Keratinocyte (primary cell): ENCODE measurements at regions not wholly inside any gene's neighbourhood (a gene's known extent, or its start where the extent isn't known, plus 50 kb on each side); places are given as distances from the start of the nearest gene placed in this dataset.

Experiments
- EZH2 ChIP-seq: IDR thresholded peaks from one replicate; pipeline ENCODE4 v1.6.1; 2012; ENCODE audit warnings: inconsistent platforms, mild to moderate bottlenecking, low read length, moderate library complexity
- TF ChIP-seq, protein P1 (sequence below), 3 experiments: IDR thresholded peaks in 1 of 3; conservative IDR thresholded peaks in 1 of 3; optimal IDR thresholded peaks in 1 of 3; 2 replicates in 2 of 3; 3 replicates in 1 of 3; pipeline versions ENCODE3 to v1.5.1; 2011; ENCODE audit warnings: low read length in 3 of 3, mild to moderate bottlenecking in 3 of 3, moderate library complexity in 2 of 3, control low read depth in 1 of 3, inconsistent platforms in 1 of 3; ENCODE audit not compliant: insufficient read depth in 2 of 3; ENCODE audit errors: extremely low read depth in 1 of 3

DNA sequence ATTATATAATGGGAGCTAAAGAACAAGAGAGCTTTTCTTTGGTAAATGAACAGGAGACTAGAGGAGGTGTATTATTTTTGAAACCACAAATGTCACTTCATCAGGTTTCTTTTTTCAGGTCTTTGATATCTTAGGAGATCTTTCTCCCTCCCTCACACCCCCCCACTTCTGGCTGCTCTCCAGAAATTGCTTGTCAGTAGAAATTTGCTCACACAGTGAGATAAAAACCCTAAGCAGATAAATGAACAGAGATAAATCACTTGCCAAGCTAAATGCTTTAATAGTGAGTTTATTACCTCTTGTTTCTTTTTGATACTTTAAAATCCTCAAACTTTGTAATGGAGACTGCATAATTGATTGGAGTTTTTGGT lies 421.2 kb upstream of the TENM3 start:
- TF ChIP-seq, protein P1, sequence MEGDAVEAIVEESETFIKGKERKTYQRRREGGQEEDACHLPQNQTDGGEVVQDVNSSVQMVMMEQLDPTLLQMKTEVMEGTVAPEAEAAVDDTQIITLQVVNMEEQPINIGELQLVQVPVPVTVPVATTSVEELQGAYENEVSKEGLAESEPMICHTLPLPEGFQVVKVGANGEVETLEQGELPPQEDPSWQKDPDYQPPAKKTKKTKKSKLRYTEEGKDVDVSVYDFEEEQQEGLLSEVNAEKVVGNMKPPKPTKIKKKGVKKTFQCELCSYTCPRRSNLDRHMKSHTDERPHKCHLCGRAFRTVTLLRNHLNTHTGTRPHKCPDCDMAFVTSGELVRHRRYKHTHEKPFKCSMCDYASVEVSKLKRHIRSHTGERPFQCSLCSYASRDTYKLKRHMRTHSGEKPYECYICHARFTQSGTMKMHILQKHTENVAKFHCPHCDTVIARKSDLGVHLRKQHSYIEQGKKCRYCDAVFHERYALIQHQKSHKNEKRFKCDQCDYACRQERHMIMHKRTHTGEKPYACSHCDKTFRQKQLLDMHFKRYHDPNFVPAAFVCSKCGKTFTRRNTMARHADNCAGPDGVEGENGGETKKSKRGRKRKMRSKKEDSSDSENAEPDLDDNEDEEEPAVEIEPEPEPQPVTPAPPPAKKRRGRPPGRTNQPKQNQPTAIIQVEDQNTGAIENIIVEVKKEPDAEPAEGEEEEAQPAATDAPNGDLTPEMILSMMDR (optimal IDR thresholded peaks at IDR 0.05 in 1 of 3, IDR thresholded peaks at IDR 0.05 in 1 of 3, conservative IDR thresholded peaks at IDR 0.05 in 1 of 3; ENCODE audit: extremely low read depth in 1 of 3, insufficient read depth in 2 of 3, low read length in 3 of 3): no peak
- no peak for TF ChIP-seq EZH2
